ENCODE measurements at regions not wholly inside any gene's neighbourhood (a gene's known extent, or its start where the extent isn't known, plus 50 kb on each side); places are given as distances from the start of the nearest gene placed in this dataset.

DNA sequence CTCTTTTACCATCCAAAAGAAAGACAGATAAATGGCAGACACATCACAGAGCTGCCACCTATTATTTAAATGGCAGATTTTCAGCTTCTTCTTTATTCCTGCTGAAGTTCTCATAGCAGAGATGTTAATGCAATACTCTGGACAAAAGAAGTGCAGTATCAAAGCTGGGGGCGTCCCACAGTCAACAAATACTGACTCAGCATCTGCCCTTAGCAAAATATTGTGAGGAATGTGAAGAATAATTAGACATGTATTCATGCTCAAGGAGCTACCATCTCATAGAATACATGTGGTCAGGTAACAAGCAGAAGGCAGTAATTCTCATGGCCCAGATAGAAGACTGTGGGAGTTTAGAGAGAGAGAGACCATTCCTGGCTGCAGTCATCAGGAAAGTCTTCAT lies 108.0 kb upstream of the TANK start:
- TF ChIP-seq, protein P1, sequence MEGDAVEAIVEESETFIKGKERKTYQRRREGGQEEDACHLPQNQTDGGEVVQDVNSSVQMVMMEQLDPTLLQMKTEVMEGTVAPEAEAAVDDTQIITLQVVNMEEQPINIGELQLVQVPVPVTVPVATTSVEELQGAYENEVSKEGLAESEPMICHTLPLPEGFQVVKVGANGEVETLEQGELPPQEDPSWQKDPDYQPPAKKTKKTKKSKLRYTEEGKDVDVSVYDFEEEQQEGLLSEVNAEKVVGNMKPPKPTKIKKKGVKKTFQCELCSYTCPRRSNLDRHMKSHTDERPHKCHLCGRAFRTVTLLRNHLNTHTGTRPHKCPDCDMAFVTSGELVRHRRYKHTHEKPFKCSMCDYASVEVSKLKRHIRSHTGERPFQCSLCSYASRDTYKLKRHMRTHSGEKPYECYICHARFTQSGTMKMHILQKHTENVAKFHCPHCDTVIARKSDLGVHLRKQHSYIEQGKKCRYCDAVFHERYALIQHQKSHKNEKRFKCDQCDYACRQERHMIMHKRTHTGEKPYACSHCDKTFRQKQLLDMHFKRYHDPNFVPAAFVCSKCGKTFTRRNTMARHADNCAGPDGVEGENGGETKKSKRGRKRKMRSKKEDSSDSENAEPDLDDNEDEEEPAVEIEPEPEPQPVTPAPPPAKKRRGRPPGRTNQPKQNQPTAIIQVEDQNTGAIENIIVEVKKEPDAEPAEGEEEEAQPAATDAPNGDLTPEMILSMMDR (IDR thresholded peaks at IDR 0.05; ENCODE audit: insufficient read depth, low read length) = no peak
- TF ChIP-seq POLR2AphosphoS5 (IDR thresholded peaks at IDR 0.05; ENCODE audit: low read depth) = no peak
- TF ChIP-seq, protein P2, sequence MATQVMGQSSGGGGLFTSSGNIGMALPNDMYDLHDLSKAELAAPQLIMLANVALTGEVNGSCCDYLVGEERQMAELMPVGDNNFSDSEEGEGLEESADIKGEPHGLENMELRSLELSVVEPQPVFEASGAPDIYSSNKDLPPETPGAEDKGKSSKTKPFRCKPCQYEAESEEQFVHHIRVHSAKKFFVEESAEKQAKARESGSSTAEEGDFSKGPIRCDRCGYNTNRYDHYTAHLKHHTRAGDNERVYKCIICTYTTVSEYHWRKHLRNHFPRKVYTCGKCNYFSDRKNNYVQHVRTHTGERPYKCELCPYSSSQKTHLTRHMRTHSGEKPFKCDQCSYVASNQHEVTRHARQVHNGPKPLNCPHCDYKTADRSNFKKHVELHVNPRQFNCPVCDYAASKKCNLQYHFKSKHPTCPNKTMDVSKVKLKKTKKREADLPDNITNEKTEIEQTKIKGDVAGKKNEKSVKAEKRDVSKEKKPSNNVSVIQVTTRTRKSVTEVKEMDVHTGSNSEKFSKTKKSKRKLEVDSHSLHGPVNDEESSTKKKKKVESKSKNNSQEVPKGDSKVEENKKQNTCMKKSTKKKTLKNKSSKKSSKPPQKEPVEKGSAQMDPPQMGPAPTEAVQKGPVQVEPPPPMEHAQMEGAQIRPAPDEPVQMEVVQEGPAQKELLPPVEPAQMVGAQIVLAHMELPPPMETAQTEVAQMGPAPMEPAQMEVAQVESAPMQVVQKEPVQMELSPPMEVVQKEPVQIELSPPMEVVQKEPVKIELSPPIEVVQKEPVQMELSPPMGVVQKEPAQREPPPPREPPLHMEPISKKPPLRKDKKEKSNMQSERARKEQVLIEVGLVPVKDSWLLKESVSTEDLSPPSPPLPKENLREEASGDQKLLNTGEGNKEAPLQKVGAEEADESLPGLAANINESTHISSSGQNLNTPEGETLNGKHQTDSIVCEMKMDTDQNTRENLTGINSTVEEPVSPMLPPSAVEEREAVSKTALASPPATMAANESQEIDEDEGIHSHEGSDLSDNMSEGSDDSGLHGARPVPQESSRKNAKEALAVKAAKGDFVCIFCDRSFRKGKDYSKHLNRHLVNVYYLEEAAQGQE (IDR thresholded peaks at IDR 0.05; ENCODE audit: insufficient replicate concordance, low read depth) = no peak
- TF ChIP-seq SPI1 (IDR thresholded peaks at IDR 0.05; ENCODE audit: borderline replicate concordance, low read depth) = no peak
- no peak for TF ChIP-seq GABPA (IDR thresholded peaks at IDR 0.05; ENCODE audit: low read depth)
